Liver (tissue), 8 donors: ENCODE measurements at regions not wholly inside any gene's neighbourhood (a gene's known extent, or its start where the extent isn't known, plus 50 kb on each side); places are given as distances from the start of the nearest gene placed in this dataset.

Experiments
- DNase-seq: peaks from one replicate; pipeline ENCODE4 v3.0.0-alpha.2; 2017; ENCODE audit warnings: low spot score
- H3K27ac ChIP-seq, 2 donors: one replicate each; pipeline ENCODE4 v1.7.0; 2013; ENCODE audit warnings: inconsistent platforms in 2 of 2, low read length in 2 of 2, control low read depth in 1 of 2, low read depth in 1 of 2, mild to moderate bottlenecking in 1 of 2
- H3K27me3 ChIP-seq, 4 donors: one replicate each; pipeline versions ENCODE4 v1.6.1 to v1.7.0; 2013; ENCODE audit warnings: low read length in 3 of 4, inconsistent platforms in 1 of 4, mild to moderate bottlenecking in 1 of 4, moderate library complexity in 1 of 4; ENCODE audit not compliant: control insufficient read depth in 4 of 4, insufficient read depth in 4 of 4
- H3K36me3 ChIP-seq, 4 donors: one replicate each; pipeline versions ENCODE4 v1.6.1 to v1.7.0; 2013; ENCODE audit warnings: low read length in 3 of 4, mild to moderate bottlenecking in 3 of 4, low read depth in 1 of 4, moderate library complexity in 1 of 4; ENCODE audit not compliant: control insufficient read depth in 4 of 4, insufficient read depth in 3 of 4
- H3K4me1 ChIP-seq, 4 donors: one replicate each; pipeline versions ENCODE4 v1.6.1 to v1.7.0; 2013; ENCODE audit warnings: low read length in 3 of 4, mild to moderate bottlenecking in 3 of 4, moderate library complexity in 1 of 4; ENCODE audit not compliant: control insufficient read depth in 4 of 4, insufficient read depth in 4 of 4
- H3K4me3 ChIP-seq, 3 donors: one replicate each; pipeline versions ENCODE4 v1.6.1 to v1.7.0; 2013; ENCODE audit warnings: low read length in 3 of 3, control low read depth in 1 of 3, low read depth in 1 of 3, mild to moderate bottlenecking in 1 of 3
- H3K9ac ChIP-seq, 2 donors: one replicate each; pipeline ENCODE4 v1.7.0; 2013; ENCODE audit warnings: low read length in 2 of 2, mild to moderate bottlenecking in 2 of 2, moderate library complexity in 2 of 2, control low read depth in 1 of 2, low read depth in 1 of 2
- H3K9me3 ChIP-seq, 4 donors: one replicate each; pipeline versions ENCODE4 v1.6.1 to v1.7.0; 2013; ENCODE audit warnings: low read length in 3 of 4; ENCODE audit not compliant: control insufficient read depth in 4 of 4
- EGR1 ChIP-seq, 2 donors: IDR thresholded peaks; 2 replicates each; pipeline ENCODE4 v1.6.1; 2016 to 2018; ENCODE audit warnings: antibody characterized with exemption in 2 of 2, low read depth in 2 of 2
- HNF4A ChIP-seq, 2 donors: conservative IDR thresholded peaks; 2 replicates each; pipeline ENCODE4 v1.6.1; 2016; ENCODE audit warnings: antibody characterized with exemption in 2 of 2, mild to moderate bottlenecking in 2 of 2
- RAD21 ChIP-seq, 2 donors: IDR thresholded peaks; 2 replicates each; pipeline ENCODE4 v1.6.1; 2016; ENCODE audit warnings: antibody characterized with exemption in 2 of 2, mild to moderate bottlenecking in 2 of 2
- RXRA ChIP-seq, 2 donors: IDR thresholded peaks; 2 replicates each; pipeline ENCODE4 v1.6.1; 2017 to 2018; ENCODE audit warnings: antibody characterized with exemption in 2 of 2, mild to moderate bottlenecking in 1 of 2
- SP1 ChIP-seq: IDR thresholded peaks from 2 replicates; pipeline ENCODE4 v1.6.1; 2018; ENCODE audit warnings: antibody characterized with exemption, mild to moderate bottlenecking
- TAF1 ChIP-seq: conservative IDR thresholded peaks from 2 replicates; pipeline ENCODE4 v1.6.1; 2016; ENCODE audit warnings: antibody characterized with exemption, mild to moderate bottlenecking
- YY1 ChIP-seq: IDR thresholded peaks from 2 replicates; pipeline ENCODE4 v1.6.1; 2016; ENCODE audit warnings: antibody characterized with exemption, mild to moderate bottlenecking
- WGBS: extraction: QIAGEN DNeasy Blood & Tissue Kit; methylation state at CpG from one replicate; pipeline ENCODE4 v1.1.7; 2013; 5-methylcytosine and 5-hydroxymethylcytosine counted together
- TF ChIP-seq, protein P1 (sequence below): fragments of 150-350 bp; IDR thresholded peaks from 2 replicates; pipeline ENCODE4 v1.5.1; 2017; ENCODE audit warnings: improper control_type of control experiment, low read depth, low read length; ENCODE audit not compliant: missing input control
- TF ChIP-seq, protein P2 (sequence below): IDR thresholded peaks from 2 replicates; pipeline ENCODE4 v1.6.1; 2016; ENCODE audit warnings: antibody characterized with exemption
- TF ChIP-seq, protein P3 (sequence below): IDR thresholded peaks from 2 replicates; pipeline ENCODE4 v1.6.1; 2016; ENCODE audit warnings: antibody characterized with exemption
- TF ChIP-seq, protein P4 (sequence below): IDR thresholded peaks from 2 replicates; pipeline ENCODE4 v1.6.1; 2016; ENCODE audit warnings: antibody characterized with exemption
- donor health status: healthy.
- donor health status: healthy.
- donor health status: healthy.
- donor health status: healthy.
- donor health status: healthy.

DNA sequence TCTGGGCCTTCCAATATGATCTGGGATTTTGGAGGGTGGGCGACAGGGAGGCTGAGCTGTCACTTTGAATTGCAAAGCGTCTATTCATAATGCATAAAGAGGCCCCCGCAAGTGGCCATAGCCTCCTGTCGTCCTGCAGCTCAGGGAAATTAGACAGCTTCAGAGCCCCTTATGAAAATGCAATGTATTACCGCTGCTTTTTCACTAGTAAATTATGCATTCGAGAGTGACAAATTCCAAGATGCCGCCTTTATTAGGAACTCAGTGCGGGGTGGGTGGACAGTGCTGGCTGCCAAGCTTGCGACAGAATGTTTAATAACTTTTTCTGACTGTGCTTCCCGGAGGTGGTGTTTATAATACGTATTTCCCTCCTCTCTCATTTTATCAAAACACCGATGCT, 168.5 kb downstream of the DHX35 start:
- no peaks in the 10 kb centered on the region for H3K36me3 ChIP-seq
- no peaks in the 10 kb centered on the region for H3K27me3 ChIP-seq
- TF ChIP-seq, protein P1, sequence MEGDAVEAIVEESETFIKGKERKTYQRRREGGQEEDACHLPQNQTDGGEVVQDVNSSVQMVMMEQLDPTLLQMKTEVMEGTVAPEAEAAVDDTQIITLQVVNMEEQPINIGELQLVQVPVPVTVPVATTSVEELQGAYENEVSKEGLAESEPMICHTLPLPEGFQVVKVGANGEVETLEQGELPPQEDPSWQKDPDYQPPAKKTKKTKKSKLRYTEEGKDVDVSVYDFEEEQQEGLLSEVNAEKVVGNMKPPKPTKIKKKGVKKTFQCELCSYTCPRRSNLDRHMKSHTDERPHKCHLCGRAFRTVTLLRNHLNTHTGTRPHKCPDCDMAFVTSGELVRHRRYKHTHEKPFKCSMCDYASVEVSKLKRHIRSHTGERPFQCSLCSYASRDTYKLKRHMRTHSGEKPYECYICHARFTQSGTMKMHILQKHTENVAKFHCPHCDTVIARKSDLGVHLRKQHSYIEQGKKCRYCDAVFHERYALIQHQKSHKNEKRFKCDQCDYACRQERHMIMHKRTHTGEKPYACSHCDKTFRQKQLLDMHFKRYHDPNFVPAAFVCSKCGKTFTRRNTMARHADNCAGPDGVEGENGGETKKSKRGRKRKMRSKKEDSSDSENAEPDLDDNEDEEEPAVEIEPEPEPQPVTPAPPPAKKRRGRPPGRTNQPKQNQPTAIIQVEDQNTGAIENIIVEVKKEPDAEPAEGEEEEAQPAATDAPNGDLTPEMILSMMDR, result no peak
- TF ChIP-seq, protein P2, sequence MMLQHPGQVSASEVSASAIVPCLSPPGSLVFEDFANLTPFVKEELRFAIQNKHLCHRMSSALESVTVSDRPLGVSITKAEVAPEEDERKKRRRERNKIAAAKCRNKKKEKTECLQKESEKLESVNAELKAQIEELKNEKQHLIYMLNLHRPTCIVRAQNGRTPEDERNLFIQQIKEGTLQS, result no peak
- TF ChIP-seq SP1 (no peak), HNF4A (conservative IDR thresholded peaks at IDR 0.05) (no peak), RXRA (IDR thresholded peaks at IDR 0.05) (no peak), RAD21 (IDR thresholded peaks at IDR 0.05) (no peak), EGR1 (IDR thresholded peaks at IDR 0.05; ENCODE audit: low read depth in 2 of 2) (no peak), YY1 (no peak)
- TF ChIP-seq, protein P3, sequence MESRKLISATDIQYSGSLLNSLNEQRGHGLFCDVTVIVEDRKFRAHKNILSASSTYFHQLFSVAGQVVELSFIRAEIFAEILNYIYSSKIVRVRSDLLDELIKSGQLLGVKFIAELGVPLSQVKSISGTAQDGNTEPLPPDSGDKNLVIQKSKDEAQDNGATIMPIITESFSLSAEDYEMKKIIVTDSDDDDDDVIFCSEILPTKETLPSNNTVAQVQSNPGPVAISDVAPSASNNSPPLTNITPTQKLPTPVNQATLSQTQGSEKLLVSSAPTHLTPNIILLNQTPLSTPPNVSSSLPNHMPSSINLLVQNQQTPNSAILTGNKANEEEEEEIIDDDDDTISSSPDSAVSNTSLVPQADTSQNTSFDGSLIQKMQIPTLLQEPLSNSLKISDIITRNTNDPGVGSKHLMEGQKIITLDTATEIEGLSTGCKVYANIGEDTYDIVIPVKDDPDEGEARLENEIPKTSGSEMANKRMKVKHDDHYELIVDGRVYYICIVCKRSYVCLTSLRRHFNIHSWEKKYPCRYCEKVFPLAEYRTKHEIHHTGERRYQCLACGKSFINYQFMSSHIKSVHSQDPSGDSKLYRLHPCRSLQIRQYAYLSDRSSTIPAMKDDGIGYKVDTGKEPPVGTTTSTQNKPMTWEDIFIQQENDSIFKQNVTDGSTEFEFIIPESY, result no peak
- TF ChIP-seq, protein P4, sequence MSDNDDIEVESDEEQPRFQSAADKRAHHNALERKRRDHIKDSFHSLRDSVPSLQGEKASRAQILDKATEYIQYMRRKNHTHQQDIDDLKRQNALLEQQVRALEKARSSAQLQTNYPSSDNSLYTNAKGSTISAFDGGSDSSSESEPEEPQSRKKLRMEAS, result no peak
- DNase-seq, result no peak
- H3K27ac ChIP-seq, result no peak overlapping the region
- no peaks in the 10 kb centered on the region for H3K9me3 ChIP-seq
- 84% methylated on average over 12 of the region's 12 CpGs for WGBS
- H3K4me3 ChIP-seq, result no peak overlapping the region
- H3K4me1 ChIP-seq, result no peaks in the 10 kb centered on the region
- H3K9ac ChIP-seq, result no peak overlapping the region

GRCh38 chr20:39129523-39129922, 167.4 kb downstream of the DHX35 start:
- Histone ChIP-seq H3K4me1 (no peaks in the 10 kb centered on the region), H3K9me3 (no peaks in the 10 kb centered on the region), H3K36me3 (no peaks in the 10 kb centered on the region), H3K27ac (no peak overlapping the region), H3K27me3 (no peaks in the 10 kb centered on the region), H3K4me3 (no peak overlapping the region), H3K9ac (no peak overlapping the region)
- WGBS, result 88% methylated on average over 2 of the region's 2 CpGs
- TF ChIP-seq RXRA (IDR thresholded peaks at IDR 0.05), result no peak
- no peak for TF ChIP-seq RAD21 (IDR thresholded peaks at IDR 0.05)
- TF ChIP-seq, protein P4, result no peak
- DNase-seq, result no peak

- no peak for DNase-seq
- Histone ChIP-seq H3K4me1 (no peaks in the 10 kb centered on the region), H3K36me3 (no peaks in the 10 kb centered on the region), H3K27me3 (no peaks in the 10 kb centered on the region), H3K4me3 (no peak overlapping the region), H3K9ac (no peak overlapping the region), H3K27ac (no peak overlapping the region), H3K9me3 (no peaks in the 10 kb centered on the region)
- no peak for TF ChIP-seq TAF1
- 81% methylated on average over 7 of the region's 7 CpGs for WGBS
Observed at GRCh38 chr20:39124064-39124463, 161.9 kb downstream of the DHX35 start.
